ENCODE measurements at regions not wholly inside any gene's neighbourhood (a gene's known extent, or its start where the extent isn't known, plus 50 kb on each side); places are given as distances from the start of the nearest gene placed in this dataset.

GRCh38 chr11:32018672-32019071, 72.2 kb upstream of the RCN1 start:
- H3K4me3 ChIP-seq (IDR thresholded peaks at IDR 0.05; ENCODE audit: insufficient read depth, low read depth, low read length): no peak overlapping the region
- no peaks in the 10 kb centered on the region for H4K20me1 ChIP-seq (ENCODE audit: insufficient read depth)
- H3K36me3 ChIP-seq (ENCODE audit: insufficient read depth): no peaks in the 10 kb centered on the region
- H3K4me2 ChIP-seq: no peak overlapping the region
- H3K4me1 ChIP-seq (ENCODE audit: low read depth, poor library complexity, severe bottlenecking): no peaks in the 10 kb centered on the region
- TF ChIP-seq, protein P1, sequence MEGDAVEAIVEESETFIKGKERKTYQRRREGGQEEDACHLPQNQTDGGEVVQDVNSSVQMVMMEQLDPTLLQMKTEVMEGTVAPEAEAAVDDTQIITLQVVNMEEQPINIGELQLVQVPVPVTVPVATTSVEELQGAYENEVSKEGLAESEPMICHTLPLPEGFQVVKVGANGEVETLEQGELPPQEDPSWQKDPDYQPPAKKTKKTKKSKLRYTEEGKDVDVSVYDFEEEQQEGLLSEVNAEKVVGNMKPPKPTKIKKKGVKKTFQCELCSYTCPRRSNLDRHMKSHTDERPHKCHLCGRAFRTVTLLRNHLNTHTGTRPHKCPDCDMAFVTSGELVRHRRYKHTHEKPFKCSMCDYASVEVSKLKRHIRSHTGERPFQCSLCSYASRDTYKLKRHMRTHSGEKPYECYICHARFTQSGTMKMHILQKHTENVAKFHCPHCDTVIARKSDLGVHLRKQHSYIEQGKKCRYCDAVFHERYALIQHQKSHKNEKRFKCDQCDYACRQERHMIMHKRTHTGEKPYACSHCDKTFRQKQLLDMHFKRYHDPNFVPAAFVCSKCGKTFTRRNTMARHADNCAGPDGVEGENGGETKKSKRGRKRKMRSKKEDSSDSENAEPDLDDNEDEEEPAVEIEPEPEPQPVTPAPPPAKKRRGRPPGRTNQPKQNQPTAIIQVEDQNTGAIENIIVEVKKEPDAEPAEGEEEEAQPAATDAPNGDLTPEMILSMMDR (conservative IDR thresholded peaks at IDR 0.05; ENCODE audit: low read depth, low read length): no peak
- no peak overlapping the region for H3K27ac ChIP-seq
- no peak overlapping the region for H2AFZ ChIP-seq (ENCODE audit: low read depth)
- H3K79me2 ChIP-seq (ENCODE audit: insufficient read depth, low read depth): no peaks in the 10 kb centered on the region
- H3K27me3 ChIP-seq (ENCODE audit: insufficient read depth, low read depth): no peaks in the 10 kb centered on the region
- H3K9ac ChIP-seq: no peak overlapping the region

DNA sequence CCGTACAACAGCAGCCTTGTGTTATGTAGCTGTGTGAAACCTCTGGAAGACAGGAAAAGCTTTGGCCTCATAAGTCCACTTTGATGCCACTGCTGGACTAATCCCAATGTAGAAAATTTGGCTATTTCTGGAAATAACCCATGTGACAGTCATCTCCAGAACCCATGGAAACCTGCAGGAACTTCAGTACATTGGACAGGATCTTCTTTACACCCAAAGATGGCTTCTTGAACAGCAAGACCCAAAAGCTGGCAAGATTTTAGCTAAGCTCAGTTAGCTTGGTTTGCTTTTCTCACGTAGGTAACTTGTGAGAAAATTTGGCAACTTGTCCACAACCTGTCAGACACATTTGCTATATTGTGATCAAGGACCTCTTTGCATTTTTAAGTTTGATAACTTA, 74.8 kb upstream of the RCN1 start:
- Histone ChIP-seq H2AFZ (ENCODE audit: low read depth) (no peak overlapping the region), H3K27me3 (ENCODE audit: insufficient read depth, low read depth) (no peaks in the 10 kb centered on the region), H3K9ac (no peak overlapping the region), H4K20me1 (ENCODE audit: insufficient read depth) (no peaks in the 10 kb centered on the region), H3K4me2 (no peak overlapping the region), H3K4me3 (IDR thresholded peaks at IDR 0.05; ENCODE audit: insufficient read depth, low read depth, low read length) (no peak overlapping the region), H3K79me2 (ENCODE audit: insufficient read depth, low read depth) (no peaks in the 10 kb centered on the region), H3K4me1 (ENCODE audit: low read depth, poor library complexity, severe bottlenecking) (no peaks in the 10 kb centered on the region), H3K36me3 (ENCODE audit: insufficient read depth) (no peaks in the 10 kb centered on the region), H3K27ac (no peak overlapping the region)
- TF ChIP-seq, protein P1 (conservative IDR thresholded peaks at IDR 0.05; ENCODE audit: low read depth, low read length): no peak

- no peaks in the 10 kb centered on the region for H3K27me3 ChIP-seq (ENCODE audit: insufficient read depth, low read depth)
- no peak overlapping the region for H3K9ac ChIP-seq
- TF ChIP-seq, protein P1 (conservative IDR thresholded peaks at IDR 0.05; ENCODE audit: low read depth, low read length): no peak
- no peak overlapping the region for H2AFZ ChIP-seq (ENCODE audit: low read depth)
- no peak overlapping the region for H3K4me3 ChIP-seq (IDR thresholded peaks at IDR 0.05; ENCODE audit: insufficient read depth, low read depth, low read length)
- no peaks in the 10 kb centered on the region for H3K79me2 ChIP-seq (ENCODE audit: insufficient read depth, low read depth)
- H4K20me1 ChIP-seq (ENCODE audit: insufficient read depth): no peaks in the 10 kb centered on the region
- H3K27ac ChIP-seq: no peak overlapping the region
- no peaks in the 10 kb centered on the region for H3K4me1 ChIP-seq (ENCODE audit: low read depth, poor library complexity, severe bottlenecking)
- no peak overlapping the region for H3K4me2 ChIP-seq
- H3K36me3 ChIP-seq (ENCODE audit: insufficient read depth): no peaks in the 10 kb centered on the region
Observed at GRCh38 chr11:32015427-32015826, 75.4 kb upstream of the RCN1 start.

- H3K4me2 ChIP-seq: no peak overlapping the region
- TF ChIP-seq, protein P1 (conservative IDR thresholded peaks at IDR 0.05; ENCODE audit: low read depth, low read length): no peak
- no peaks in the 10 kb centered on the region for H3K27me3 ChIP-seq (ENCODE audit: insufficient read depth, low read depth)
- H3K27ac ChIP-seq: no peak overlapping the region
- no peak overlapping the region for H3K4me3 ChIP-seq (IDR thresholded peaks at IDR 0.05; ENCODE audit: insufficient read depth, low read depth, low read length)
- H4K20me1 ChIP-seq (ENCODE audit: insufficient read depth): no peaks in the 10 kb centered on the region
- no peaks in the 10 kb centered on the region for H3K36me3 ChIP-seq (ENCODE audit: insufficient read depth)
- H2AFZ ChIP-seq (ENCODE audit: low read depth): no peak overlapping the region
- H3K79me2 ChIP-seq (ENCODE audit: insufficient read depth, low read depth): no peaks in the 10 kb centered on the region
- H3K9ac ChIP-seq: no peak overlapping the region
- no peaks in the 10 kb centered on the region for H3K4me1 ChIP-seq (ENCODE audit: low read depth, poor library complexity, severe bottlenecking)
Observed at GRCh38 chr11:32013603-32014002, 77.3 kb upstream of the RCN1 start.

All from KMS-11 (cell line).